DOHH2 (cell line): ENCODE measurements at regions not wholly inside any gene's neighbourhood (a gene's known extent, or its start where the extent isn't known, plus 50 kb on each side); places are given as distances from the start of the nearest gene placed in this dataset.

Experiments
- H3F3A ChIP-seq: fragments of 200-600 bp; sonication (generic), shearing (Covaris generic); 2 replicates; pipeline ENCODE4 v1.6.0; 2016; ENCODE audit warnings: antibody characterized with exemption, mild to moderate bottlenecking; ENCODE audit not compliant: control insufficient read depth, insufficient read depth
- H3K27ac ChIP-seq: fragments of 200-600 bp; sonication (generic); 2 replicates; pipeline ENCODE4 v1.5.1; 2014; ENCODE audit warnings: low read depth, mild to moderate bottlenecking, low read length, moderate library complexity
- H3K27me3 ChIP-seq: fragments of 200-600 bp; sonication (generic); 2 replicates; pipeline ENCODE4 v1.6.1; 2014; ENCODE audit warnings: mild to moderate bottlenecking, low read length, mixed read lengths; ENCODE audit not compliant: control insufficient read depth
- H3K36me3 ChIP-seq: fragments of 200-600 bp; sonication (generic); 2 replicates; pipeline ENCODE4 v1.6.1; 2014; ENCODE audit warnings: mild to moderate bottlenecking, low read length, moderate library complexity, mixed read lengths; ENCODE audit not compliant: control insufficient read depth
- H3K4me1 ChIP-seq: fragments of 200-600 bp; sonication (generic); 2 replicates; pipeline ENCODE4 v1.6.1; 2014; ENCODE audit warnings: mild to moderate bottlenecking, low read length, mixed read lengths; ENCODE audit not compliant: control insufficient read depth
- H3K4me2 ChIP-seq: fragments of 200-600 bp; sonication (generic); 2 replicates; pipeline ENCODE4 v1.6.0; 2014; ENCODE audit warnings: mild to moderate bottlenecking, low read length, moderate library complexity
- H3K4me3 ChIP-seq: fragments of 200-600 bp; sonication (generic); 2 replicates; pipeline ENCODE4 v1.5.1; 2014; ENCODE audit warnings: mild to moderate bottlenecking, low read length, mixed read lengths
- H3K79me2 ChIP-seq: fragments of 200-600 bp; sonication (generic); 2 replicates; pipeline ENCODE4 v1.6.1; 2014; ENCODE audit warnings: mild to moderate bottlenecking, low read length, mixed read lengths; ENCODE audit not compliant: control insufficient read depth
- H3K9me2 ChIP-seq: fragments of 200-600 bp; sonication (generic); replicated peaks from 2 replicates; pipeline ENCODE4 v1.6.1; 2014; ENCODE audit warnings: mild to moderate bottlenecking, low read length, mixed read lengths; ENCODE audit not compliant: control insufficient read depth
- H3K9me3 ChIP-seq: fragments of 200-600 bp; sonication (generic); 2 replicates; pipeline ENCODE4 v1.6.1; 2014; ENCODE audit warnings: antibody characterized with exemption, low read length, mixed read lengths; ENCODE audit not compliant: control insufficient read depth, insufficient read depth
- H4K20me1 ChIP-seq: fragments of 200-600 bp; sonication (generic); 2 replicates; pipeline ENCODE4 v1.6.0; 2014; ENCODE audit warnings: low read depth, mild to moderate bottlenecking, antibody characterized with exemption, low read length, moderate library complexity; ENCODE audit not compliant: control insufficient read depth, insufficient read depth
- EZH2phosphoT487 ChIP-seq: fragments of 200-600 bp; sonication (generic); IDR thresholded peaks from 2 replicates; pipeline ENCODE4 v1.6.1; 2017; ENCODE audit warnings: borderline replicate concordance, mild to moderate bottlenecking, antibody characterized with exemption, low read length, moderate library complexity, mixed read lengths
- TF ChIP-seq, protein P1 (sequence below): fragments of 200-600 bp; sonication (generic); IDR thresholded peaks from one replicate; pipeline ENCODE4 v1.5.1; 2014; ENCODE audit warnings: antibody characterized with exemption, mild to moderate bottlenecking, low read depth, low read length; ENCODE audit not compliant: poor library complexity, severe bottlenecking

GRCh38 chr12:83378186-83378727 lies 691.6 kb downstream of the TMTC2 start:
- H3K4me2 ChIP-seq, result no peak overlapping the region
- TF ChIP-seq EZH2phosphoT487, result no peak
- H3K79me2 ChIP-seq, result no peaks in the 10 kb centered on the region
- no peaks in the 10 kb centered on the region for H3K4me1 ChIP-seq
- H4K20me1 ChIP-seq, result no peaks in the 10 kb centered on the region
- H3K9me3 ChIP-seq, result no peaks in the 10 kb centered on the region
- no peak overlapping the region for H3K4me3 ChIP-seq
- H3K27me3 ChIP-seq, result no peaks in the 10 kb centered on the region
- no peak overlapping the region for H3K27ac ChIP-seq
- H3K36me3 ChIP-seq, result no peaks in the 10 kb centered on the region
- H3K9me2 ChIP-seq, result no peaks in the 10 kb centered on the region
- no peaks in the 10 kb centered on the region for H3F3A ChIP-seq

DNA sequence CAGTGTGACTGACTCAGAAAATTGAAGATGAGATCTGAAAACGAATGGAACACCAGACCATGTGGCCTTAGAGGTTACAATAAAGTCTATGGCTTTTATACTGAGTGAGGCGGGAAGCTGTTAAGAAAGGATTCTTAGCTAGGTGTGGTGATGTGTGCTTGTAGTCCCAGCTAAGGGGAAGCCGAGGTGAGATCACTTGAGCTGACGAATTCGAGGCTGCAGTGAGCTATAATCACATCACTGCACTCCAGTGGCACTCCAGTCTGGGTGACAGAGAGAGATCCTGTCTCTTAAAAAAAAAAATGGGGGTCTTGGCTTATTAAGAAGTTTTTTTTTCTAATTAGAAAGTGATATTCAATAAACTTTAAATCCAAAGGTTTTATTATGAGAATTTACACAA lies 678.6 kb downstream of the TMTC2 start:
- TF ChIP-seq, protein P1, sequence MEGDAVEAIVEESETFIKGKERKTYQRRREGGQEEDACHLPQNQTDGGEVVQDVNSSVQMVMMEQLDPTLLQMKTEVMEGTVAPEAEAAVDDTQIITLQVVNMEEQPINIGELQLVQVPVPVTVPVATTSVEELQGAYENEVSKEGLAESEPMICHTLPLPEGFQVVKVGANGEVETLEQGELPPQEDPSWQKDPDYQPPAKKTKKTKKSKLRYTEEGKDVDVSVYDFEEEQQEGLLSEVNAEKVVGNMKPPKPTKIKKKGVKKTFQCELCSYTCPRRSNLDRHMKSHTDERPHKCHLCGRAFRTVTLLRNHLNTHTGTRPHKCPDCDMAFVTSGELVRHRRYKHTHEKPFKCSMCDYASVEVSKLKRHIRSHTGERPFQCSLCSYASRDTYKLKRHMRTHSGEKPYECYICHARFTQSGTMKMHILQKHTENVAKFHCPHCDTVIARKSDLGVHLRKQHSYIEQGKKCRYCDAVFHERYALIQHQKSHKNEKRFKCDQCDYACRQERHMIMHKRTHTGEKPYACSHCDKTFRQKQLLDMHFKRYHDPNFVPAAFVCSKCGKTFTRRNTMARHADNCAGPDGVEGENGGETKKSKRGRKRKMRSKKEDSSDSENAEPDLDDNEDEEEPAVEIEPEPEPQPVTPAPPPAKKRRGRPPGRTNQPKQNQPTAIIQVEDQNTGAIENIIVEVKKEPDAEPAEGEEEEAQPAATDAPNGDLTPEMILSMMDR, result no peak
- TF ChIP-seq EZH2phosphoT487, result no peak
- Histone ChIP-seq H3K79me2 (no peaks in the 10 kb centered on the region), H3K9me2 (no peaks in the 10 kb centered on the region), H3F3A (no peaks in the 10 kb centered on the region), H3K9me3 (no peaks in the 10 kb centered on the region), H4K20me1 (no peaks in the 10 kb centered on the region), H3K36me3 (no peaks in the 10 kb centered on the region), H3K27me3 (no peaks in the 10 kb centered on the region), H3K4me2 (no peak overlapping the region), H3K4me3 (no peak overlapping the region), H3K27ac (no peak overlapping the region), H3K4me1 (no peaks in the 10 kb centered on the region)

DNA sequence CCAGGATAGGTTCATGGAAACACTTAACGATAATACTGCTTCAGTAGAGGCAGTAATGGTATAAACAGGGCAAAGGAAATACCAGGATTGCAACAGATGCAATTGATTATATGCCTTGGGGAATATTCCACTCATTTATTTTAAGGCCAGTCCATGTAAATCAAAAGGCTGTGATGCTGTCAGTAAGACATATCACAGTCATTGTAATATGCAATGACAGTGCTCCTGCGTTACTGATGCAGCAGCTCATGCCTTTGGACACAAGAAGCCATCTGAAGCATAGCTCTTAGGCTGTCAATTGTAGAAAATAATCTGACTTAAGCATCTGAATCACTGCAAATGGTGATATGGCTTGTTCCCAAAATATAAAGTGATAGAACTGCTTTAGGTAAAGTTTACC lies 674.8 kb downstream of the TMTC2 start:
- H3K27ac ChIP-seq, result no peak overlapping the region
- H3K4me1 ChIP-seq, result no peaks in the 10 kb centered on the region
- H3K36me3 ChIP-seq, result no peaks in the 10 kb centered on the region
- no peak for TF ChIP-seq EZH2phosphoT487
- TF ChIP-seq, protein P1, result no peak
- no peak overlapping the region for H3K4me2 ChIP-seq
- H3K27me3 ChIP-seq, result no peaks in the 10 kb centered on the region
- no peaks in the 10 kb centered on the region for H4K20me1 ChIP-seq
- H3K4me3 ChIP-seq, result no peak overlapping the region
- H3F3A ChIP-seq, result no peaks in the 10 kb centered on the region
- H3K9me2 ChIP-seq, result no peaks in the 10 kb centered on the region
- no peaks in the 10 kb centered on the region for H3K9me3 ChIP-seq
- H3K79me2 ChIP-seq, result no peaks in the 10 kb centered on the region

- Histone ChIP-seq H3K27me3 (no peaks in the 10 kb centered on the region), H3K4me2 (no peak overlapping the region), H3K4me3 (no peak overlapping the region), H3F3A (no peaks in the 10 kb centered on the region), H3K79me2 (no peaks in the 10 kb centered on the region), H3K9me2 (no peaks in the 10 kb centered on the region), H4K20me1 (no peaks in the 10 kb centered on the region), H3K27ac (no peak overlapping the region), H3K4me1 (no peaks in the 10 kb centered on the region), H3K9me3 (no peaks in the 10 kb centered on the region), H3K36me3 (no peaks in the 10 kb centered on the region)
- TF ChIP-seq, protein P1, result no peak
- no peak for TF ChIP-seq EZH2phosphoT487
Measured at GRCh38 chr12:83361071-83361470, 674.4 kb downstream of the TMTC2 start.
